Liver (tissue), 3 donors: ENCODE measurements at regions not wholly inside any gene's neighbourhood (a gene's known extent, or its start where the extent isn't known, plus 50 kb on each side); places are given as distances from the start of the nearest gene placed in this dataset.

Source experiments
- ATF3 ChIP-seq: IDR thresholded peaks from 2 replicates; pipeline ENCODE4 v1.6.1; 2016; ENCODE audit warnings: antibody characterized with exemption
- CTCF ChIP-seq: fragments of 150-350 bp; IDR thresholded peaks from 2 replicates; pipeline ENCODE4 v1.5.1; 2017; ENCODE audit warnings: improper control_type of control experiment, low read depth, low read length; ENCODE audit not compliant: missing input control
- RAD21 ChIP-seq, 2 donors: IDR thresholded peaks; 2 replicates each; pipeline ENCODE4 v1.6.1; 2016; ENCODE audit warnings: antibody characterized with exemption in 2 of 2, mild to moderate bottlenecking in 2 of 2
- SP1 ChIP-seq: IDR thresholded peaks from 2 replicates; pipeline ENCODE4 v1.6.1; 2018; ENCODE audit warnings: antibody characterized with exemption, mild to moderate bottlenecking
- donor health status: healthy.
- donor health status: healthy.

GRCh38 chr13:83992566-83993358 lies 110.5 kb upstream of the SLITRK1 start:
- TF ChIP-seq ATF3 (no peak), CTCF (no peak), SP1 (no peak), RAD21 (IDR thresholded peaks at IDR 0.05) (no peak)
